GM18517 (cell line): ENCODE measurements at regions not wholly inside any gene's neighbourhood (a gene's known extent, or its start where the extent isn't known, plus 50 kb on each side); places are given as distances from the start of the nearest gene placed in this dataset.
"Not testable (repeated sequence)": the region's sequence is repeated elsewhere in the genome, so short reads cannot be mapped to it uniquely, and the experiment has no call there.

Experiments
- ATAC-seq: cut with Tn5 transposase; IDR thresholded peaks from one replicate; pipeline ENCODE4 v1.9.1; 2021; ENCODE audit warnings: mild to moderate bottlenecking, moderate library complexity; ENCODE audit not compliant: unreplicated experiment

DNA sequence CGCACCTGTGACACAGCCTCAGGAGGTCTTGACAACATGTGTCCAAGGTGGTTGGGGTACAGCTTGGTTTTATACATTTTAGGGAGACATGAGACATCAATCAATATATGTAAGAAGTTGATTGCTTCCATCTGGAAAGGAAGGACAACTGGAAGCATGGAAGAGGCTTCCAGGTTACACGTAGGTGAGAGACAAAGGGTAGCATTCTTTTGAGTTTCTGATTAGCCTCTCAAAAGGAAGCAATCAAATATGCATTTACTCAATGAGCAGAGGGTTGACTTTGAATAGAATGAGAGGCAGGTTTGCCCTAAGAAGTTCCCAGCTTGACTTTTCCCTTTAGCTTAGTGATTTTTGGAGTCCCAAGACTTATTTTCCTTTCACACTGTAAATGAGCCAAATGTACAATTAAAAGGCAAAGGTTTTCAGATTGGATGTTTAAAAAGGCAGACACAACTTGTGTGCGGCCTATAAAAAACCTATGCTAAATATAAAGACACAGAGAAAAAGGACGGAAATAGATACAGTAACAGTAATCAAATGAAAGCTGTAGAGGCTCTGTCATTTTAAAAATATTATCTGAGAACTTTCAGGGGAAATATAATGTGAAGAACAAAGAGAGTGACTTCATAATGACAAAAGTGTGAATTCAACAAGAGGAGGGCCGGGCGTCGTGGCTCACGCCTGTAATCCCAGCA is 65.7 kb upstream of the LANCL2 start:
- ATAC-seq, result no peak

DNA sequence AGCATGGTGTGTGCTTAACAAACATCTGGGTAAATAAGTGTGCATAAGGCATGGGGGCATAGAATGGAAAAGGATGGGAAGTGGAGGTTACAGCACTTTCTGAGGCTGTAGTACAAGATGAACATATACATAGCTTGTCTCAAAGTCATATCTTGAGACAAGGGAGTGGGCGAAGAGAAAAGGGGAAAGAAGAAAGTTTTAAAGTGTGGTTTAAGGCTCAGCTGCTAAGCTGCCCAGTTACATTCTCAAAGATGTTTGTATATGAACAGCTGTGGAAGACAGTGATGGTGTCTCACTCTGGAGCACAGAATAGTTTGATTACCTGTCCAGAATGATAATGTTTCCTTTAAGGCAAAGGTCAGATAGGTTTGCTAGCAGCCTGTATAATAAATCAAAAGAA is 61.9 kb upstream of the LANCL2 start:
- ATAC-seq, result no peak

DNA sequence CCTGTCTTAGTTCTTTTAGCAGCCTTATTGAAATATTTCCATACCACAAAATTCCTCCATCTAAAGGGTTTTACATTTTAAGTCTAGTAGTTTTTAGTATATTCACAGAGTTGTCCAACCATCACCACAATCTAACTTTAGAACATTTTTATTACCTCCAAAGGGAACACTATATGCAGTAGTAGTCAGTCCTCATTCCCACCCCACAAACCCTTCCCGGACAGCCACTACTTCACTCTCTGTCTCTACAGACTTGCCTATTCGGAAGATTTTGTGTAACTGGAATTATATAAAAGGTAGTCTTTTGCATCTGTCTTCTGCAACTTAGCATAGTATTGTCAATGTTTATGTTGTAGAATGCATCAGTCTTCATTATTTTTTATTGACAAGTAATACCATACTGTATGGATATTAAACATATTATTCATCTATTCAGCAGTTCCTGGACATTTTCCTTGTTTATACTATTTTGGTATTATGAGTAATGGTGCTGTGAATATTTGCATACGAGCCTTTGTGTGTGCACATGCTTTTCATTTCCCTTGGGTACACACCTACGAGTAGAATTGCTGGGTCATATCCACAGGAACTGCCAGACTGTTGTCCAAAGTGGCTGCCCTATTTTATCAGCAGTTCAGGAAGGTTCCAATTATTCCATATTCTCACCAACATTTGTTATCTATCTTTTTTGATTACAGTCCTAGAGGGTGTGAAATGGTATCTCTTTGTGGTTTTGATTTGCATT is 60.9 kb upstream of the LANCL2 start:
- no peak for ATAC-seq

DNA sequence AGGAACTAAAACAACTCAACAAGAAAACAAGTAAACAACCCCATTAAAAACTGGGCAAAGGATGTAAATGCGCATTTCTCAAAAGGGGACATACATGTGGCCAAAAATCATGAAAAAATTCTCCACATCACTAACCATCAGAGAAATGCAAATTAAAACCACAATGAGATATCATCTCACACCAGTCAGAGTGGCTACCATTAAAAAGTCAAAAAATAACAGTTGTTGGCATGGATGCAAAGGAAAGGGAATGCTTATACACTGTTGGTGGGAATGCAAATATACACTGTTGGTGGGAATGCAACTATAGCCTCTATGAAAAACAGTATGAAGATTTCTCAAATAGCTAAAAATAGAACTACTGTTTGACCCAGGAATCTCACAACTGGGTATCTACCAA is 60.0 kb upstream of the LANCL2 start:
- ATAC-seq, result no peak

DNA sequence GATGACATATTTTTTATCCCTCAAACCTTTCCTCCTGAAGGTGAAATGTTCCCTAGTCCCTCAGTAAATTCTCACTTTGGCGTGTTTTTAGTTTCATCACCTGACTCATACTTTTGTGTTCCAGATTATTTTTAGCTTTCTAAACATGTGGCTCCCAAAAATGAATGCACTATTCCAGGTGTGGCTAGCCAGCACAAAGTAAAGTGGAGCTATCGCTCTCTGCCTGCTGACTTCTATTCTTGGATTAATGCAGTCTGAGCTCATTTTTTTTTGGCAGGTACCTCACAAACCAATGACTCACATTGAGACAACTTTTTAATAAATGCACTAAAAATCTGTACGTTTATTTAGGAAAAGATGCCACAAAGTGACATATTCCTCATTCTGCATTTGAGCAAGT is 58.8 kb upstream of the LANCL2 start:
- ATAC-seq, result no peak

DNA sequence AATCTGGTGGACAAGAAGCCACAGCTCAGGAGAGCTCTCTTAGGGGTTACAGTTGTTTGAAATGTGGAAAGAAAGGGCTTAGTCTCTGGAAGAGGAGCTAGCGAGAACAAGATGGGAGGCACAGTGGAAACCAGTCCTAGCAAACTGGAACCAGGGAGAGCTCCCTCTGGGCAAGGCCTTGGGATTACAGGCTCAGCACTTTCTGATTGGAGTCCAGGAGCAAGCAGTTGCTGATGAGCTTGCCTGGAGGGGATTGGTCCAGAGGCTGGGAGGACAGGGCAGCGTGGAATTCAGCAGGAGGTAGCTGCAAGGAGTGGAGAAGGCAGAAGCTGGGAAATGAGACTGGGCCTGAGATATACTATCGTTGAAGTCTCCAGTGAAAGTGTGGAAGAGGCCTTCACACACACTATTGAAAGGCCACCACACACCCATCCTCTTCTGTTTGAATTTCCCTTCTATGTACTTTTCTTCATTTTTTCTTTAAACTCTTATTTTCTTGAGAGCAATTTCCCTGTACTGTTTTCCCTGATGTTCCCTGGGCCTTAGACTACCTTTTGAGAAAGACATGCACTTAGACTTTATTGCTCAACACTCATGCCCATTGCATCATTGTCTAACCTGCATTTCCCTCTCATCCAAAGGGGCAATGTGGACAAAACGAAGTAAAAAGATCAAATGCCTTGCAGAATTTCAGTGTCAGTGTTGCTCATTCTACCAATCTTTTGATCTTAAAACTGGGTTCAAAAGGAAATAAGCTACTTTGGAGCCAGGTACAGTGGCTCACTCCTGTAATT is 57.8 kb upstream of the LANCL2 start:
- no peak for ATAC-seq

DNA sequence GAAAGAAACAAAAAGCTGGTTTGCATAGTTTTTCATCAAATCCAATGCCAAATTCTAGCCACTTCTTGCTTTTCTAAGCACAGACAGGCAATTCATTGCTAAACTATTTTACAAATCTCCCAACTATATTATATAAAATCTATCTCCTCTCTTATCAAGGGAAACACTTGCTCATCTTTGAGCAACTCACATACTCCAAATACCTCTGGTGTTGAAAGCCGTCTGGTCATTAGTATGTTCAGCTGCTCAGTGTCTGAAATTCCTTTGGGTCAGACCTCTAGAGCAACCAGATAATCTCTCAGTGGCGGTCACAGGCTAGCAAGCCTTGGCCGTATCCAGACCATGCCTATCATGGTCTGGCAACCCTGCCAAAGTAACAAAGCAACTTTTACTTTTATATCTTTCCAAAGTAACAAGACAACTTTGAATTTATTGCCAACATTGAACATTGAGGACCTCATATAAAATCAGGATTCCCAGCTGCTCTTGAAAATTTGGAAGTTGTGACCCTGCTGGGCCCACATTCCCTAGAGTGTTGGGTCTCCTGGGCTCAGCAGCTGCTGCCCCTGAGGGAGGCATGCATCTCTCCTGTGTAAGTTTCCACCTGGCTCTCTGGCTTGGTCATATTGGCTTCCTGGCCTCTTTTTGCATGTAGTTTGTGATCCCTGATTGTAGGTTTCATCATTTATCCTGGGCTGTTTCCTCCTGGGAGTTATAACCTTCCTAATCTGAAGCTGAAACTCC is 56.8 kb upstream of the LANCL2 start:
- no peak for ATAC-seq

DNA sequence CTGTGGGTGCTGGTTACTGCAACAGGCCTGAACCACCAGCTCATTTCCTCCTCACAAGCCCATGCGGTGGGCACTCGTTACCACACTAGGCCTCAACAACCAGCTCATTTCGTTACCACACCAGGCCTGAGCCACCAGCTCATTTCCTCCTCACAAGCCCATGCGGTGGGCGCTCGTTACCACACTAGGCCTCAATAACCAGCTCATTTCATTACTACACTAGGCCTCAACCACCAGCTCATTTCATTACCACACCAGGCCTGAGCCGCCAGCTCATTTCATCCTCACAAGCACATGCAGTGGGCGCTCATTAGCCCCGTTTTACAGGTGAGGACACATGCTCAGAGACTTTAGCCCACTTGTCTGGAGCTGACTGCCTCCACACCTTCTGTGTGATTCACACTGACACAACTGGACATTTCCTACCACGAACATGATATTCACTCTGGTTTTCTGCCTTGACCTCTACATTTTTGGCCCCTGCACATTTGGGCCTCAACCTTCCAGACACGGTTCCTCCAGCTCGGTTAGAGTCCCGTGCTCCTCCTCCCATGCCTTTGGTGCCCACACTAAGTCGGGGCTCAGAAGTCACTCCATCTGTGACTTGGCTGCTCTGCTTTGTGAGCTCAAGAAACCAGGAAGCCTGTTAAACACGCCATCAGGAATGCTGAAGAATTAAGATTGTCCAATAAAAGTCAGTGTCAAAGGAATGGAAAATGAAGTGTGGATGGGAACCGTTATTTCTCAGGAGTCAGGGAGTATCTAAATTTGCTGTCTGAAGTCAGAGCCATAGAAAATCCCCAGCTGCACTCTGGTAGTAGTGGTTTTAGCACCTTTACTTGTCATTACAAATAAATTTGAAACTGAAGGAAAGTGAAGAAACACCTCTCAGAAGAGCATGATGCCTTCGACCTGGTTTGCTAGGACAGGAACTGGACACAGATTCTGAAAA is 55.8 kb upstream of the LANCL2 start:
- peak; percentile 90 for ATAC-seq

DNA sequence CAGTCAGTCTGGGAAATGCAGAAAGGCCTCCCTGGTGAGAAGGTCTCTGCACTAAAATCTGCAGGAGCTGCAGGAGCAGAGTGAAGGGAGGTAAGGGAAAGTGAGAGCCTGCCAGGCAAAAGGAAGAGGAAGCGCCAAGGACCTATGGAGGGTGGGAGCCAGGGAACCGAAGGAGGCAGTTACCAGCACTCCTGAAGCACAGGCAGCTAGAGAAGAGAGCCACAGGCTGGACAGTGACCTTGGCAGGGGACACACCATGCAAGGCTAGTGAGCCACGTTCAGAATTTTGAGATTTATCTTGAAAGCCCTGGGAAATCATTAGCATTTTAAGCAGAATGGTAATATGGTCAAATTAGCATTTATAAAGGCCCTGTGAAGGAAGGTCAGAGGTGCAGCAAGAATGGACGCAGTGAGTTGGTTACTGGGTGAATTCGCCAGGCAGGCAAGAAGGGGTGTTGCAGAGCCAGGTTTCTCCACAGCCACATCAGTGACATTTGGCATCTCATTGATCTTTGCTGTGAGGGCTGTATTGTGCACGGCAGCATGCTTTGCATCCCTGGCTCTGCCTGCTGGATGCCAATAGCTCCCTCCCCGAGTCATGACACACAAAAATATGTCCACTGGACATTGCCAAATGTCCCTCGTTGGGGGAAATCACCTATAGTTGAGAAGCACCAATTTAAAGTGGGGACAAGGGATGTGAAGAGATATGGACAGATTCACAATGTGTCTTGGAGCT is 54.7 kb upstream of the LANCL2 start:
- ATAC-seq, result no peak

DNA sequence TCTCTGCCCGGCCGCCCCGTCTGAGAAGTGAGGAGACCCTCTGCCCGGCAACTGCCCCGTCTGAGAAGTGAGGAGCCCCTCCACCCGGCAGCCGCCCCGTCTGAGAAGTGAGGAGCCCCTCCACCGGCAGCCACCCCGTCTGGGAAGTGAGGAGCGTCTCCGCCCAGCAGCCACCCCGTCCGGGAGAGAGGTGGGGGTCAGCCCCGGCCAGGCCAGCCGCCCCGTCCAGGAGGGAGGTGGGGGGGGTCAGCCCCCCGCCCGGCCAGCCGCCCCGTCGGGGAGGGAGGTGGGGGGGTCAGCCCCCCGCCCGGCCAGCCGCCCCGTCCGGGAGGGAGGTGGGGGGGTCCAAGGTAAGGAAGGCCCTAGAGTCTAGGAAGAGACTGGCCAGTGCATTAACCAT is 53.2 kb upstream of the LANCL2 start:
- not testable (repeated sequence) for ATAC-seq

DNA sequence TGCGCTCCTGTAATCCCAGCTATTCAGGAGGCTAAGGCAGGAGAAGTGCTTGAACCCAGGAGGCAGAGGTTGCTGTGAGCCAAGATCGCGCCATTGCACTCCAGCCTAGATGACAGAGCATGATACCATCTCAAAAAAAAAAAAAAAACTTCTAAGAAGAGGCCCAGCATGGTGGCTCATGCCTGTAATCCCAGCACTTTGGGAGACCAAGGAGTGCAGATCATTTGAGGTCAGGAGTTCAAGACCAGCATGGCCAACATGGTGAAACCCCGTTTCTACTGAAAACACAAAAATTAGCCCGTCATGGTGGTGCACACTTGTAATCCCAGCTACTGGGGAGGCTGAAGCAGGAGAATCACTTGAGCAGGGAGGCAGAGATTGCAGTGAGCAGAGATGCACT is 51.5 kb upstream of the LANCL2 start:
- ATAC-seq, result not testable (repeated sequence)

DNA sequence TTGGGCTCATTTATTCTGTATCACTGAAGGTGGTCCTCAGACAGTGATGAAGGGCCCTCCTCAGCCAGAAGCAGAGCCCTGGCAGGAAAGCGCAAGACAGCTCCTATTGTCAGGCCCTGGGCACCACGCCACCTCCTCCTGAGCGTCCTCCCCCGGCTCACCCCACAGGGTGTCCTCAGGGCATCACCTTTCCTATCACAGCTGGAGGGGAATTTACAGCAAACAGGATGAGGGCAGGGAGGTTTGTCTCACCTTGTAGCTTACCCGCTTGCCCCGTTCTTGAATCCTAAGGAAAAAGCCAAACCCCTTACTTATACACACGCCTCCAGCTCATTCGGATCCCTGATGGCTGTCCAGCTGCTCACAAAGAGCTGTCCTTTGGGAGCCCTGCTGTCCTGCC is 50.2 kb upstream of the LANCL2 start:
- no peak for ATAC-seq
